B cell (primary cell): ENCODE measurements at regions not wholly inside any gene's neighbourhood (a gene's known extent, or its start where the extent isn't known, plus 50 kb on each side); places are given as distances from the start of the nearest gene placed in this dataset.

Source experiments
- CTCF ChIP-seq: fragments of 200-600 bp; IDR thresholded peaks from one replicate; pipeline ENCODE4 v1.8.0; 2022; ENCODE audit warnings: antibody characterized with exemption, mild to moderate bottlenecking
- EZH2 ChIP-seq: IDR thresholded peaks from 2 replicates; pipeline ENCODE4 v1.6.1; 2012; ENCODE audit warnings: borderline replicate concordance, low read depth, mild to moderate bottlenecking, moderate library complexity, low read length; ENCODE audit not compliant: insufficient read depth, poor library complexity, severe bottlenecking

GRCh38 chr20:50417484-50418235, 92.5 kb upstream of the PTPN1 start:
- TF ChIP-seq CTCF (no peak), EZH2 (no peak)
